Ishikawa (cell line): ENCODE measurements at regions not wholly inside any gene's neighbourhood (a gene's known extent, or its start where the extent isn't known, plus 50 kb on each side); places are given as distances from the start of the nearest gene placed in this dataset.

Source experiments
- CEBPB ChIP-seq: IDR thresholded peaks from 2 replicates; pipeline ENCODE4 v1.6.1; 2012
- CREB1 ChIP-seq: IDR thresholded peaks from 2 replicates; pipeline ENCODE4 v1.6.1; 2012; ENCODE audit warnings: low read depth
- EGR1 ChIP-seq: IDR thresholded peaks from 2 replicates; pipeline ENCODE4 v1.6.1; 2012
- EP300 ChIP-seq: IDR thresholded peaks from 2 replicates; pipeline ENCODE4 v1.6.1; 2012; ENCODE audit warnings: borderline replicate concordance
- FOXM1 ChIP-seq: IDR thresholded peaks from 2 replicates; pipeline ENCODE4 v1.6.1; 2012; ENCODE audit warnings: low read depth, borderline replicate concordance
- NFIC ChIP-seq: IDR thresholded peaks from 2 replicates; pipeline ENCODE4 v1.6.1; 2012
- RAD21 ChIP-seq: IDR thresholded peaks from 2 replicates; pipeline ENCODE4 v1.6.1; 2012; ENCODE audit warnings: low read depth
- TAF1 ChIP-seq: IDR thresholded peaks from 2 replicates; pipeline ENCODE4 v1.6.1; 2012; ENCODE audit warnings: low read depth, mild to moderate bottlenecking
- TCF12 ChIP-seq: IDR thresholded peaks from 2 replicates; pipeline ENCODE4 v1.6.1; 2012; ENCODE audit warnings: low read depth
- TEAD4 ChIP-seq: IDR thresholded peaks from 2 replicates; pipeline ENCODE4 v1.6.1; 2012
- YY1 ChIP-seq: IDR thresholded peaks from 2 replicates; pipeline ENCODE4 v1.6.1; 2012; ENCODE audit warnings: low read depth
- ZBTB7A ChIP-seq: IDR thresholded peaks from 2 replicates; pipeline ENCODE4 v1.6.1; 2012; ENCODE audit warnings: low read depth
- TF ChIP-seq, protein P1 (sequence below): IDR thresholded peaks from 2 replicates; pipeline ENCODE4 v1.6.1; 2012; ENCODE audit warnings: low read depth, mild to moderate bottlenecking
- TF ChIP-seq, protein P2 (sequence below): IDR thresholded peaks from 2 replicates; pipeline ENCODE4 v1.6.1; 2012
- TF ChIP-seq, protein P3 (sequence below): IDR thresholded peaks from 2 replicates; pipeline ENCODE4 v1.6.1; 2012

DNA sequence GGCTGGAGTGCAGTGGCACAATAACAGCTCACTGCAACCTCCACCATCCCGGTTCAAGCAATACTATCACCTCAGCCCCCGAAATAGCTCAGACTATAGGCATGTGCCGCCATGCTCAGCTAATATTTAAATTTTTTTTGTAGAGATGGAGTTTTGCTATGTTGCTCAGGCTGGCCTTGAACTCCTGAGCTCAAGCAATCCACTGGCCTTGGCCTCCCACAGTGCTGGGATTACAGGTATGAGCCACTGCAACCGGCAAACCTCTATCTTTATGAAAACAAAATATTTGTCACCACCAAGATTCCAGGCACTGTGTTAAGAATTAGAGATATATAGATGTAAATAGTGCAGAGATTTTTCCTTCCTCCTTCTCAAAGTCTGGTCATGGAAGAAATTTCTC is 232.5 kb downstream of the ANKRD50 start:
- TF ChIP-seq YY1 = no peak

DNA sequence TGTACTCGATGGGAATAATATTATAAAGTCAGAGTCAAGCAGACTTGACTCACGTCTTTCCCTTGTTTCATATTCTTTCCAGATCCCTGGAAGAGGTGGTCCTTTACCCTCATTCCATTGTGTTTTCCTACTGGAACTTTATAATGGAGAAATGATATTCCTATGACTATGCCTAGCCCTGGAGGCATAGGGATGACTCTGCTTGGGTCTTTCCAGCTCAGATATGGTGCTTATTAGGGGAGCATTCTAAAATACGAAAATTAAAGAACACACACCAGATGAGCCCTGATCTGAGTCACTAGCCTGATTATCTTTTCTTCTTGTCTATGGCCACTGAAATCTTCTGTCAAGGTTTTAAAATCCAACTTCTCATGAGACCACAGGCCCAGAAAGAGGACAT is 231.4 kb downstream of the ANKRD50 start:
- TF ChIP-seq, protein P1, sequence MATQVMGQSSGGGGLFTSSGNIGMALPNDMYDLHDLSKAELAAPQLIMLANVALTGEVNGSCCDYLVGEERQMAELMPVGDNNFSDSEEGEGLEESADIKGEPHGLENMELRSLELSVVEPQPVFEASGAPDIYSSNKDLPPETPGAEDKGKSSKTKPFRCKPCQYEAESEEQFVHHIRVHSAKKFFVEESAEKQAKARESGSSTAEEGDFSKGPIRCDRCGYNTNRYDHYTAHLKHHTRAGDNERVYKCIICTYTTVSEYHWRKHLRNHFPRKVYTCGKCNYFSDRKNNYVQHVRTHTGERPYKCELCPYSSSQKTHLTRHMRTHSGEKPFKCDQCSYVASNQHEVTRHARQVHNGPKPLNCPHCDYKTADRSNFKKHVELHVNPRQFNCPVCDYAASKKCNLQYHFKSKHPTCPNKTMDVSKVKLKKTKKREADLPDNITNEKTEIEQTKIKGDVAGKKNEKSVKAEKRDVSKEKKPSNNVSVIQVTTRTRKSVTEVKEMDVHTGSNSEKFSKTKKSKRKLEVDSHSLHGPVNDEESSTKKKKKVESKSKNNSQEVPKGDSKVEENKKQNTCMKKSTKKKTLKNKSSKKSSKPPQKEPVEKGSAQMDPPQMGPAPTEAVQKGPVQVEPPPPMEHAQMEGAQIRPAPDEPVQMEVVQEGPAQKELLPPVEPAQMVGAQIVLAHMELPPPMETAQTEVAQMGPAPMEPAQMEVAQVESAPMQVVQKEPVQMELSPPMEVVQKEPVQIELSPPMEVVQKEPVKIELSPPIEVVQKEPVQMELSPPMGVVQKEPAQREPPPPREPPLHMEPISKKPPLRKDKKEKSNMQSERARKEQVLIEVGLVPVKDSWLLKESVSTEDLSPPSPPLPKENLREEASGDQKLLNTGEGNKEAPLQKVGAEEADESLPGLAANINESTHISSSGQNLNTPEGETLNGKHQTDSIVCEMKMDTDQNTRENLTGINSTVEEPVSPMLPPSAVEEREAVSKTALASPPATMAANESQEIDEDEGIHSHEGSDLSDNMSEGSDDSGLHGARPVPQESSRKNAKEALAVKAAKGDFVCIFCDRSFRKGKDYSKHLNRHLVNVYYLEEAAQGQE = no peak
- TF ChIP-seq TEAD4 (no peak), EP300 (no peak), TCF12 (no peak), TAF1 (no peak), CREB1 (no peak), NFIC (no peak), CEBPB (no peak)
- TF ChIP-seq, protein P2, sequence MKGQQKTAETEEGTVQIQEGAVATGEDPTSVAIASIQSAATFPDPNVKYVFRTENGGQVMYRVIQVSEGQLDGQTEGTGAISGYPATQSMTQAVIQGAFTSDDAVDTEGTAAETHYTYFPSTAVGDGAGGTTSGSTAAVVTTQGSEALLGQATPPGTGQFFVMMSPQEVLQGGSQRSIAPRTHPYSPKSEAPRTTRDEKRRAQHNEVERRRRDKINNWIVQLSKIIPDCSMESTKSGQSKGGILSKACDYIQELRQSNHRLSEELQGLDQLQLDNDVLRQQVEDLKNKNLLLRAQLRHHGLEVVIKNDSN = no peak

DNA sequence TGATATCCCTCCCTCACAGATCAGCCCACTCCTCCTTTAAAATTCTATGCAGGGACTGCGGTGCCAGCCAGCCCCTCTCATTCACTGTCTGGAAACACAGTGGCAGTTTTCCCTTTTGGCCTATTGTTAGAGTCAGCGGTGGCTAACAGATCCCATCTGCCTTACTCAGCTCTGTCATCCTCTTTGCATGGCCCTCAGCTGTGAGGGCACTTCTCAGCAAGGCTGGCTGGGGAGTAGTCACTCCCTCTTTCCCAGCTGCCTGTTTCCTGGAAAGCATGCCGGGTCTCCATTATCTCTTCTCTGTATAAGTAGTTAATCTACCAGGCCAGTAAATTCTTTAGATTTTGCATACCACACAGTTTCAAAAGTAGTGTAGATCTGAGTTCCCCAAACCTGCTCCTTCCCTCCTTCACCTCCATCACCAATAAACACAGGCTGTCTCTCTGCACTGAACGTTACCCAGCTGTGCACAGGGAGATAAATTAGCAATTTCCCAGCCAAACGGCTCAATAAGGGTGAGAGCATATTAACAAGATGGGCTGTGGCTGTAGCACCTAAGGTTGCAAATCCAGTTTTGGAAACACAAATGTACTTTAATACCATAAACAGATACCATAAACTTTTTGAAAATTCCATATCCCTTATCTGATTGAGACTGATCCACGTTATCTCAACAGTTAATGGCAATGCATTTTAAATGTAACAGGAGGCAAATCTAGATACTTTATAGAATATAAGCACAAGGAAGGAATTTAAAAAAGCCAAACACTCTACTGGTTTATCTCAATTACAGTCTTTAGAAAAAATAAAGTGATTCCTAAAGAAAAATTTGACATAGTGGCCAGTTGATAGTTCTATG is 229.3 kb downstream of the ANKRD50 start:
- no peak for TF ChIP-seq TEAD4
- TF ChIP-seq FOXM1 = no peak
- TF ChIP-seq EP300 = no peak
- TF ChIP-seq EGR1 = no peak
- TF ChIP-seq, protein P2 = no peak
- no peak for TF ChIP-seq TAF1
- TF ChIP-seq CEBPB = no peak
- TF ChIP-seq, protein P1 = no peak

DNA sequence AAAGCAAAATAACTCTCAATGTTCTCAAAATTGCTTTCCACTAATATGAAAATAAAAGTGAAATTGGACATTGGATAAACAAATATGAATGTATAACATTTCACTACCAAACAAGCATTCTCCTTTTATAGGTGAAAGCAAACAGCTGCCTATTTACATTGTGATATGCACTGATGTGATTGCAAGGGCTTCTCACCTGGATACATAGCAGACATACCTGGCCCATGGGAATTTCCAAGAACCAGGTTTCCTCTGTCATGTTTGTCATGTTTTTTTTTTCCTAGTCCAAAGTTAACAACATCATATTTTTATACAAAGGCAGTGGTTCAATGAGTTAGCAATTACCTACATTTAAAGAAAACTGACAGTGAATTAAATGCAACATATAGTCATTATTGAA is 228.5 kb downstream of the ANKRD50 start:
- TF ChIP-seq, protein P1 = no peak
- TF ChIP-seq CREB1 (no peak), FOXM1 (no peak), TAF1 (no peak), EP300 (no peak), ZBTB7A (no peak), NFIC (no peak), TCF12 (no peak), CEBPB (no peak), YY1 (no peak), RAD21 (no peak), TEAD4 (no peak), EGR1 (no peak)
- TF ChIP-seq, protein P3, sequence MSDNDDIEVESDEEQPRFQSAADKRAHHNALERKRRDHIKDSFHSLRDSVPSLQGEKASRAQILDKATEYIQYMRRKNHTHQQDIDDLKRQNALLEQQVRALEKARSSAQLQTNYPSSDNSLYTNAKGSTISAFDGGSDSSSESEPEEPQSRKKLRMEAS = no peak
- TF ChIP-seq, protein P2 = no peak

DNA sequence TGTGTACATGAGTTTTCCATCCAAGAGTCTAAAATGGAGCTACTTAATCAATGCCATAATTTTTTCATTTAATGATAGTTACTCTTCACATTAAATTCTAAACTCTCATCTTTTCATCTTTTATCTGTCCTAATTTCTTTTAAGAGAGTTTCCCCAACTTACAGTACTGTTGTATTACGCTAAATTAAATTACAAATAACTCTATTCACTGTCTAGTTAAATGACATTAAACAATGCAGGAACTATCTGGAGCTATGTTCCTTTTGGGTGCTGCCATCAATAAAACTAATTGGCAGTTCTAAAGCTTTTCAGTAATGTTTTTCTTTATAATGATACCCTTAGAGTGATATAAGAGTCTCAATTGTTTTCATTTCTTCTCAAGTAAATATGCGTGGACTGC is 227.6 kb downstream of the ANKRD50 start:
- TF ChIP-seq EGR1 = no peak
- TF ChIP-seq, protein P1 = no peak
- no peak for TF ChIP-seq TCF12
- TF ChIP-seq TAF1 = no peak
- TF ChIP-seq, protein P2 = no peak
- no peak for TF ChIP-seq ZBTB7A
- TF ChIP-seq, protein P3 = no peak
- TF ChIP-seq CEBPB = no peak
- TF ChIP-seq EP300 = no peak
- no peak for TF ChIP-seq NFIC
- TF ChIP-seq CREB1 = no peak
- TF ChIP-seq YY1 = no peak
- no peak for TF ChIP-seq TEAD4
- TF ChIP-seq RAD21 = no peak
- TF ChIP-seq FOXM1 = no peak
